ENCODE measurements at regions not wholly inside any gene's neighbourhood (a gene's known extent, or its start where the extent isn't known, plus 50 kb on each side); places are given as distances from the start of the nearest gene placed in this dataset.

DNA sequence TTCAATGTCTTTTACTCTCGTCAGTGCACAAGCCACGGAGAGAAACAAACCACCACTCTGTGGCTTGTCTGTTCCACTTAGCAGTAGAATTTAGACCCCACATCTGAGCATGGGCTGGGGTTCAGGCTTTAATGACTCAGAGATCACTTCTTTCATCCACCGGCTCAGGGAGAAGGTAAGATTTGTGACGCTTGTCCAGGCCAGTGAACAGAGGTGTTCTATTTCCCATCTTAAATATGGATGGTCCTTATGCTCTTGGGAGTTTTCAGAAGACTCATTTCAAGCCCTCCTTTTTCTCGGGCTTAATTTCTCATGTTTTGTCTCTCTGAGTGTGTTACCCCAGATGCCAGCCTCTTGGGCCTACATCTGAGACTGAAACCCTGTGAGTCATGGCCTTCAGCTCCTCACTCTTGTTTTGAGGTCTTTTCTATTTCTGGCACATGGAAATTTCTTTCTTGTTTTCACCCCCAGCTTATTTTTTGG is 127.4 kb upstream of the SFRP2 start:
- Histone ChIP-seq H3K27me3 (replicated peaks) (no peaks in the 10 kb centered on the region), H3K36me3 (replicated peaks) (no peaks in the 10 kb centered on the region), H3K27ac (no peak overlapping the region), H3K4me3 (ENCODE audit: low read depth, low read length) (no peak overlapping the region)
- TF ChIP-seq, protein P1, sequence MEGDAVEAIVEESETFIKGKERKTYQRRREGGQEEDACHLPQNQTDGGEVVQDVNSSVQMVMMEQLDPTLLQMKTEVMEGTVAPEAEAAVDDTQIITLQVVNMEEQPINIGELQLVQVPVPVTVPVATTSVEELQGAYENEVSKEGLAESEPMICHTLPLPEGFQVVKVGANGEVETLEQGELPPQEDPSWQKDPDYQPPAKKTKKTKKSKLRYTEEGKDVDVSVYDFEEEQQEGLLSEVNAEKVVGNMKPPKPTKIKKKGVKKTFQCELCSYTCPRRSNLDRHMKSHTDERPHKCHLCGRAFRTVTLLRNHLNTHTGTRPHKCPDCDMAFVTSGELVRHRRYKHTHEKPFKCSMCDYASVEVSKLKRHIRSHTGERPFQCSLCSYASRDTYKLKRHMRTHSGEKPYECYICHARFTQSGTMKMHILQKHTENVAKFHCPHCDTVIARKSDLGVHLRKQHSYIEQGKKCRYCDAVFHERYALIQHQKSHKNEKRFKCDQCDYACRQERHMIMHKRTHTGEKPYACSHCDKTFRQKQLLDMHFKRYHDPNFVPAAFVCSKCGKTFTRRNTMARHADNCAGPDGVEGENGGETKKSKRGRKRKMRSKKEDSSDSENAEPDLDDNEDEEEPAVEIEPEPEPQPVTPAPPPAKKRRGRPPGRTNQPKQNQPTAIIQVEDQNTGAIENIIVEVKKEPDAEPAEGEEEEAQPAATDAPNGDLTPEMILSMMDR (IDR thresholded peaks at IDR 0.05; ENCODE audit: low read depth, low read length, missing control alignments): no peak
- in situ Hi-C loops (cut with HindIII; ENCODE audit: low pct_ligation_motif_present, low sequenced_read_pairs): no loop called here
- DNase-seq: no peak

DNA sequence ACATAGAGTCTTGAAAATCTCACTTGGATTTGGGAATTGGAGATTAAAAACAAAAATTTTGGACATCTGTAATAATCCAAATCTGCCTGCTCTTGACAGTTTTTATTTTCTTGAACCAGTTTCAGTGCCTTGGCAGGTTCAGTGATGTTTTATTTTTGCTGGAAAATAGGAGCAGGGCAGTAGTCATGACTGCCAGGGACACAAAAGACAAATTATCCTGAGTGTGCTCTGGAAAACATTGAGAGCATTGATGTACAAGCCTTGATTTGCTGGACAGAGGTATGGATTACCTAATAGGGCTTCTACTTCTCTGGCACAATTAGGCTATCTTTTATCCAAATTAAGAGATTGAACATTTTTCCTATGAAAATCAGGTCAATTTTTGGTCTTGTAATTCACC is 123.4 kb upstream of the SFRP2 start:
- Histone ChIP-seq H3K36me3 (replicated peaks) (no peaks in the 10 kb centered on the region), H3K27me3 (replicated peaks) (no peaks in the 10 kb centered on the region)

GRCh38 chr4:153909672-153910071 is 120.8 kb upstream of the SFRP2 start:
- no peaks in the 10 kb centered on the region for H3K27me3 ChIP-seq (replicated peaks)
- TF ChIP-seq, protein P1 (IDR thresholded peaks at IDR 0.05; ENCODE audit: low read depth, low read length, missing control alignments): no peak
- no peaks in the 10 kb centered on the region for H3K36me3 ChIP-seq (replicated peaks)
- H3K27ac ChIP-seq: no peak overlapping the region
- DNase-seq: no peak
- H3K4me3 ChIP-seq (ENCODE audit: low read depth, low read length): no peak overlapping the region
- in situ Hi-C loops (cut with HindIII; ENCODE audit: low pct_ligation_motif_present, low sequenced_read_pairs): no loop called here

More for the DNA sequence above, 123.4 kb upstream of the SFRP2 start:
- no peak for DNase-seq
- H3K27ac ChIP-seq: no peak overlapping the region
- H3K4me3 ChIP-seq (ENCODE audit: low read depth, low read length): no peak overlapping the region
- in situ Hi-C loops (cut with HindIII; ENCODE audit: low pct_ligation_motif_present, low sequenced_read_pairs): no loop called here
- TF ChIP-seq, protein P1 (IDR thresholded peaks at IDR 0.05; ENCODE audit: low read depth, low read length, missing control alignments): no peak

- H3K27ac ChIP-seq: no peak overlapping the region
- no peaks in the 10 kb centered on the region for H3K27me3 ChIP-seq (replicated peaks)
- TF ChIP-seq, protein P1 (IDR thresholded peaks at IDR 0.05; ENCODE audit: low read depth, low read length, missing control alignments): no peak
- H3K36me3 ChIP-seq (replicated peaks): no peaks in the 10 kb centered on the region
- no peak for DNase-seq
- in situ Hi-C loops (cut with HindIII; ENCODE audit: low pct_ligation_motif_present, low sequenced_read_pairs): no loop called here
- H3K4me3 ChIP-seq (ENCODE audit: low read depth, low read length): no peak overlapping the region
These were observed 117.3 kb upstream of the SFRP2 start for GRCh38 chr4:153906231-153906630.

DNA sequence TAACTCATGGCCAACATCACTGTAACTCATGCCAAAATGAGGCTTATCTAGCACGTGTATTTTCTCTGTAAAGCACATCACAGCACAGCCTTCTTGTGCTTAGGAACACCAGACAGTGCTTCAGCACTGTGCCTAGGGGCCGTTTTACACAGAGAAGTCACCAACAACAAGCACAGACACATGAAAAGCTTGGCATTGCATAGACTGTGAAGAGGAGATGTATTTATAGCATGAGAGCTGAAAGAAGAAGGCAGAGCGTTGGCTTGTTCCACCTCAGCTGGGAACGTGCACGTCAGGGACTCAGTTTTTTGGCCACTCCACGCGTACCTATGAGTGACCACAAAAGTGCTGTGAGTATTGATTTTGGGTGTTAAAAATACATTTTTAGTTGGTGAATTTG is 116.3 kb upstream of the SFRP2 start:
- no peak overlapping the region for H3K4me3 ChIP-seq (ENCODE audit: low read depth, low read length)
- no peak for DNase-seq
- in situ Hi-C loops (cut with HindIII; ENCODE audit: low pct_ligation_motif_present, low sequenced_read_pairs): no loop called here
- H3K36me3 ChIP-seq (replicated peaks): no peaks in the 10 kb centered on the region
- TF ChIP-seq, protein P1 (IDR thresholded peaks at IDR 0.05; ENCODE audit: low read depth, low read length, missing control alignments): no peak
- H3K27ac ChIP-seq: no peak overlapping the region
- H3K27me3 ChIP-seq (replicated peaks): no peaks in the 10 kb centered on the region

GRCh38 chr4:153904011-153904410 is 115.1 kb upstream of the SFRP2 start:
- no peaks in the 10 kb centered on the region for H3K27me3 ChIP-seq (replicated peaks)
- TF ChIP-seq, protein P1 (IDR thresholded peaks at IDR 0.05; ENCODE audit: low read depth, low read length, missing control alignments): no peak
- H3K4me3 ChIP-seq (ENCODE audit: low read depth, low read length): no peak overlapping the region
- DNase-seq: no peak
- in situ Hi-C loops (cut with HindIII; ENCODE audit: low pct_ligation_motif_present, low sequenced_read_pairs): no loop called here
- H3K36me3 ChIP-seq (replicated peaks): no peaks in the 10 kb centered on the region
- no peak overlapping the region for H3K27ac ChIP-seq
